H1 (cell line): ENCODE measurements at regions not wholly inside any gene's neighbourhood (a gene's known extent, or its start where the extent isn't known, plus 50 kb on each side); places are given as distances from the start of the nearest gene placed in this dataset.

Experiments used
- CTCF ChIA-PET: fragments of 300-600 bp; sonication (Branson Sonifier 250); formaldehyde crosslinking; loops from one replicate; lab custom pipeline; 2021; ENCODE audit not compliant: partially characterized antibody; lab: Charles Lee
- POLR2A ChIA-PET: fragments of 300-600 bp; sonication (Branson Sonifier 250); formaldehyde crosslinking; loops from one replicate; lab custom pipeline; 2021; ENCODE audit warnings: inconsistent platforms; ENCODE audit not compliant: partially characterized antibody; lab: Charles Lee
- DNase-seq, 2 experiments: peaks; one replicate each; pipeline versions ENCODE4 v3.0.0 to v3.0.0-alpha.2; 2010 to 2022; ENCODE audit warnings: low spot score in 2 of 2, low read depth in 1 of 2, mixed read lengths in 1 of 2
- FAIRE-seq: peaks from 2 replicates; lab custom pipeline; 2011; peaks lifted over from hg19 to GRCh38; lab: Jason Lieb, UNC
- H2AFZ ChIP-seq: 2 replicates; pipeline ENCODE4 v1.8.1; 2012; ENCODE audit warnings: low read length, inconsistent platforms
- H2AK5ac ChIP-seq: 2 replicates; pipeline ENCODE4 v1.6.1; 2013; ENCODE audit warnings: low read depth, low read length
- H2BK120ac ChIP-seq: replicated peaks from 2 replicates; pipeline ENCODE3; 2013; ENCODE audit warnings: low read depth, low read length, inconsistent platforms
- H2BK12ac ChIP-seq: 2 replicates; pipeline ENCODE4 v1.6.1; 2013; ENCODE audit warnings: low read depth, low read length
- H2BK15ac ChIP-seq: 2 replicates; pipeline ENCODE4 v1.6.1; 2013; ENCODE audit warnings: low read length
- H2BK20ac ChIP-seq: 2 replicates; pipeline ENCODE4 v1.6.1; 2013; ENCODE audit warnings: low read length
- H2BK5ac ChIP-seq: 2 replicates; pipeline ENCODE4 v1.6.1; 2013; ENCODE audit warnings: low read depth, low read length
- H3K14ac ChIP-seq: 2 replicates; pipeline ENCODE4 v1.6.1; 2013; ENCODE audit warnings: inconsistent platforms; ENCODE audit not compliant: insufficient read length
- H3K18ac ChIP-seq: 2 replicates; pipeline ENCODE4 v1.6.1; 2013; ENCODE audit warnings: low read length; ENCODE audit errors: extremely low read depth
- H3K23ac ChIP-seq: 2 replicates; pipeline ENCODE4 v1.6.1; 2013; ENCODE audit warnings: inconsistent platforms; ENCODE audit not compliant: insufficient read length
- H3K23me2 ChIP-seq: 2 replicates; pipeline ENCODE4 v1.6.1; 2013; ENCODE audit warnings: low read depth, low read length
- H3K27ac ChIP-seq: 2 replicates; pipeline ENCODE4 v1.6.1; 2011; ENCODE audit warnings: low read depth, low read length, inconsistent platforms
- H3K27me3 ChIP-seq, 4 experiments: replicated peaks in 1 of 4; 1 replicate in 1 of 4; 2 replicates in 3 of 4; pipeline versions ENCODE4 v1.6.1 to v1.8.1; 2011 to 2013; ENCODE audit warnings: low read length in 3 of 4, mild to moderate bottlenecking in 3 of 4, inconsistent platforms in 2 of 4, mixed read lengths in 2 of 4, moderate library complexity in 1 of 4; ENCODE audit not compliant: control insufficient read depth in 3 of 4, insufficient read depth in 3 of 4; ENCODE audit errors: extremely low read depth in 1 of 4
- H3K36me3 ChIP-seq, 4 experiments: 2 replicates each; pipeline versions ENCODE4 v1.6.1 to v1.8.1; 2011 to 2013; ENCODE audit warnings: mild to moderate bottlenecking in 4 of 4, low read length in 3 of 4, moderate library complexity in 2 of 4, control low read depth in 1 of 4, inconsistent platforms in 1 of 4; ENCODE audit not compliant: insufficient read depth in 4 of 4, control insufficient read depth in 2 of 4
- H3K4ac ChIP-seq: replicated peaks from 2 replicates; pipeline ENCODE3; 2013; ENCODE audit warnings: low read length, low read depth, mixed read lengths, inconsistent platforms; ENCODE audit not compliant: insufficient read length
- H3K4me1 ChIP-seq, 4 experiments: replicated peaks in 1 of 4; 1 replicate in 1 of 4; 2 replicates in 3 of 4; pipeline versions ENCODE4 v1.6.1 to v1.8.1; 2011 to 2013; ENCODE audit warnings: low read length in 3 of 4, inconsistent platforms in 2 of 4, mixed read lengths in 1 of 4; ENCODE audit not compliant: insufficient read depth in 4 of 4, control insufficient read depth in 3 of 4
- H3K4me2 ChIP-seq, 2 experiments: 2 replicates each; pipeline versions ENCODE4 v1.6.1 to v1.8.1; 2011 to 2013; ENCODE audit warnings: low read depth in 2 of 2, low read length in 2 of 2, control low read depth in 1 of 2, inconsistent platforms in 1 of 2, mild to moderate bottlenecking in 1 of 2; ENCODE audit not compliant: insufficient read depth in 1 of 2
- H3K4me3 ChIP-seq, 4 experiments: fragments of 200-600, 300-600 bp in 1 of 4; sonication (generic), shearing (Covaris generic), sonication (Bioruptor Twin) in 1 of 4; 2 replicates each; pipeline versions ENCODE4 v1.5.1 to v1.8.1; 2011 to 2016; ENCODE audit warnings: low read length in 4 of 4, low read depth in 3 of 4, control low read depth in 2 of 4, inconsistent platforms in 2 of 4, mild to moderate bottlenecking in 2 of 4, mixed read lengths in 1 of 4, moderate library complexity in 1 of 4; ENCODE audit not compliant: insufficient read depth in 2 of 4; ENCODE audit errors: extremely low read depth in 1 of 4
- H3K56ac ChIP-seq: replicated peaks from 2 replicates; pipeline ENCODE3; 2013; ENCODE audit warnings: low read depth, mild to moderate bottlenecking, mixed read lengths, low read length, inconsistent platforms; ENCODE audit not compliant: insufficient read length
- H3K79me1 ChIP-seq: 2 replicates; pipeline ENCODE4 v1.6.1; 2013; ENCODE audit warnings: low read depth, low read length, control low read depth
- H3K79me2 ChIP-seq, 2 experiments: 2 replicates each; pipeline versions ENCODE4 v1.6.1 to v1.8.1; 2012 to 2013; ENCODE audit warnings: low read length in 2 of 2, mild to moderate bottlenecking in 2 of 2, inconsistent platforms in 1 of 2; ENCODE audit not compliant: insufficient read depth in 2 of 2, control insufficient read depth in 1 of 2
- H3K9ac ChIP-seq, 4 experiments: replicated peaks in 1 of 4; 1 replicate in 1 of 4; 2 replicates in 3 of 4; pipeline versions ENCODE4 v1.6.1 to v1.8.1; 2011 to 2013; ENCODE audit warnings: low read depth in 3 of 4, low read length in 3 of 4, control low read depth in 2 of 4, mild to moderate bottlenecking in 2 of 4, moderate library complexity in 2 of 4, inconsistent platforms in 1 of 4; ENCODE audit errors: extremely low read depth in 1 of 4
- H3K9me3 ChIP-seq, 2 experiments: 2 replicates each; pipeline versions ENCODE4 v1.6.1 to v1.8.1; 2012 to 2013; ENCODE audit warnings: mild to moderate bottlenecking in 2 of 2, moderate library complexity in 2 of 2, control low read depth in 1 of 2, inconsistent platforms in 1 of 2, low read depth in 1 of 2, low read length in 1 of 2, mixed read lengths in 1 of 2; ENCODE audit not compliant: insufficient read depth in 2 of 2
- H4K20me1 ChIP-seq, 2 experiments: replicated peaks in 1 of 2; 2 replicates each; pipeline versions ENCODE3 to v1.8.1; 2011 to 2013; ENCODE audit warnings: inconsistent platforms in 2 of 2, low read length in 2 of 2, mild to moderate bottlenecking in 1 of 2; ENCODE audit not compliant: insufficient read depth in 2 of 2, control insufficient read depth in 1 of 2
- H4K5ac ChIP-seq: 2 replicates; pipeline ENCODE4 v1.6.1; 2013; ENCODE audit warnings: low read length, low read depth, mixed read lengths, inconsistent platforms; ENCODE audit not compliant: insufficient read length
- H4K8ac ChIP-seq: 2 replicates; pipeline ENCODE4 v1.8.0; 2013; ENCODE audit warnings: mild to moderate bottlenecking, moderate library complexity, low read length, inconsistent platforms; ENCODE audit not compliant: insufficient read depth; ENCODE audit errors: extremely low read depth
- H4K91ac ChIP-seq: replicated peaks from 2 replicates; pipeline ENCODE3; 2013; ENCODE audit warnings: low read length, mixed read lengths, inconsistent platforms; ENCODE audit not compliant: insufficient read length
- BACH1 ChIP-seq: IDR thresholded peaks from 2 replicates; pipeline ENCODE4 v1.6.1; 2012; ENCODE audit warnings: low read length, improper control_type of control experiment
- EP300 ChIP-seq, 2 experiments: IDR thresholded peaks; 1 replicate in 1 of 2; 2 replicates in 1 of 2; pipeline ENCODE4 v1.6.1; 2011 to 2012; ENCODE audit warnings: low read depth in 2 of 2, low read length in 2 of 2, mild to moderate bottlenecking in 2 of 2, borderline replicate concordance in 1 of 2, inconsistent platforms in 1 of 2, moderate library complexity in 1 of 2
- KDM4A ChIP-seq: IDR thresholded peaks from one replicate; pipeline ENCODE4 v1.7.1; 2012; ENCODE audit warnings: low read depth, mild to moderate bottlenecking, moderate library complexity, low read length, inconsistent platforms; ENCODE audit not compliant: severe bottlenecking
- RAD21 ChIP-seq, 2 experiments: IDR thresholded peaks in 1 of 2; conservative IDR thresholded peaks in 1 of 2; 2 replicates each; pipeline ENCODE4 v1.6.1; 2011; ENCODE audit warnings: low read depth in 2 of 2, low read length in 2 of 2, improper control_type of control experiment in 1 of 2, inconsistent platforms in 1 of 2, mild to moderate bottlenecking in 1 of 2, moderate library complexity in 1 of 2
- RXRA ChIP-seq: IDR thresholded peaks from 2 replicates; pipeline ENCODE4 v1.6.1; 2011; ENCODE audit warnings: low read depth, mild to moderate bottlenecking, low read length, moderate library complexity; ENCODE audit not compliant: insufficient read depth
- SIX5 ChIP-seq: IDR thresholded peaks from 2 replicates; pipeline ENCODE4 v1.6.1; 2011; ENCODE audit warnings: mild to moderate bottlenecking, low read depth, low read length
- ZNF274 ChIP-seq: IDR thresholded peaks from 2 replicates; pipeline ENCODE4 v1.7.0; 2012; ENCODE audit warnings: low read length, borderline replicate concordance; ENCODE audit errors: extremely low read depth

GRCh38 chr4:75180217-75180616 is 247.3 kb downstream of the PARM1 start:
- H2BK20ac ChIP-seq, result no peak overlapping the region
- no peak overlapping the region for H3K23ac ChIP-seq
- H3K36me3 ChIP-seq, result no peaks in the 10 kb centered on the region
- H3K79me1 ChIP-seq, result no peaks in the 10 kb centered on the region
- H2AFZ ChIP-seq, result no peak overlapping the region
- no peak overlapping the region for H2BK120ac ChIP-seq
- H3K4me3 ChIP-seq, result no peak overlapping the region
- no peak overlapping the region for H3K4ac ChIP-seq
- H3K79me2 ChIP-seq, result no peaks in the 10 kb centered on the region
- H3K18ac ChIP-seq, result no peak overlapping the region
- no peak overlapping the region for H4K91ac ChIP-seq
- H3K27ac ChIP-seq, result no peak overlapping the region
- H4K8ac ChIP-seq, result no peak overlapping the region
- ChIA-PET CTCF (interaction anchor here (1.0 kb wide), 1 partner anchor 302 kb away, joined by 4 read pairs; no protein-coding TSS in a partner anchor), POLR2A (no interaction called here)
- H3K9ac ChIP-seq, result no peak overlapping the region
- H3K4me1 ChIP-seq, result no peaks in the 10 kb centered on the region
- FAIRE-seq, result no peak
- H3K23me2 ChIP-seq, result no peaks in the 10 kb centered on the region
- no peaks in the 10 kb centered on the region for H4K20me1 ChIP-seq
- H2AK5ac ChIP-seq, result no peak overlapping the region
- no peak overlapping the region for H2BK15ac ChIP-seq
- H4K5ac ChIP-seq, result no peak overlapping the region
- no peak overlapping the region for H3K4me2 ChIP-seq
- no peak overlapping the region for H3K14ac ChIP-seq
- H3K9me3 ChIP-seq, result no peaks in the 10 kb centered on the region
- H2BK12ac ChIP-seq, result no peak overlapping the region
- H2BK5ac ChIP-seq, result no peak overlapping the region
- H3K56ac ChIP-seq, result no peak overlapping the region
- no peak for DNase-seq
- H3K27me3 ChIP-seq, result no peaks in the 10 kb centered on the region
- TF ChIP-seq RXRA, result no peak
- TF ChIP-seq SIX5, result no peak
- TF ChIP-seq RAD21 (IDR thresholded peaks at IDR 0.05 in 1 of 2, conservative IDR thresholded peaks at IDR 0.05 in 1 of 2; ENCODE audit: low read depth in 2 of 2, low read length in 2 of 2), result no peak
- TF ChIP-seq KDM4A, result no peak
- no peak for TF ChIP-seq EP300 (IDR thresholded peaks at IDR 0.05; ENCODE audit: borderline replicate concordance in 1 of 2, low read depth in 2 of 2, low read length in 2 of 2)
- no peak for TF ChIP-seq ZNF274
- TF ChIP-seq BACH1, result no peak
